IMR-90 (cell line): ENCODE measurements at regions not wholly inside any gene's neighbourhood (a gene's known extent, or its start where the extent isn't known, plus 50 kb on each side); places are given as distances from the start of the nearest gene placed in this dataset.

ENCODE experiments used
- ATAC-seq: fragments of 200-7000 bp; cut with Tn5 transposase; 2 replicates; pipeline ENCODE4 v1.9.1; 2020; ENCODE audit warnings: low read depth, mild to moderate bottlenecking, moderate library complexity
- BruUV-seq: library from RNA; stranded (reverse); fragments of 400-500 nt; replicated peaks from 2 replicates; lab custom pipeline; 2021; lab: Mats Ljungman, UMichigan
- CTCF ChIA-PET: fragments of 300-600 bp; formaldehyde crosslinking; extraction: SDS; loops from one replicate; lab custom pipeline; 2021; ENCODE audit warnings: antibody characterized with exemption; lab: Yijun Ruan, JAX
- POLR2A ChIA-PET: fragments of 300-600 bp; sonication (Branson Sonifier 250); formaldehyde crosslinking; loops from one replicate; lab custom pipeline; 2022; ENCODE audit warnings: antibody characterized with exemption; ENCODE audit not compliant: unreplicated experiment; lab: Charles Lee
- DNase-seq: peaks from one replicate; pipeline ENCODE4 v3.0.0; 2013
- H2AFZ ChIP-seq: replicated peaks from 2 replicates; pipeline ENCODE3; 2013; ENCODE audit warnings: low read length, mild to moderate bottlenecking; ENCODE audit not compliant: poor library complexity
- H2AK5ac ChIP-seq: 2 replicates; pipeline ENCODE4 v1.6.1; 2013; ENCODE audit warnings: low read depth, low read length, inconsistent platforms
- H2AK9ac ChIP-seq: replicated peaks from 2 replicates; pipeline ENCODE3; 2013; ENCODE audit warnings: mild to moderate bottlenecking, low read depth, low read length, moderate library complexity; ENCODE audit not compliant: poor library complexity
- H2BK120ac ChIP-seq: 2 replicates; pipeline ENCODE4 v1.6.1; 2013; ENCODE audit warnings: low read depth, low read length, inconsistent platforms
- H2BK15ac ChIP-seq: 3 replicates; pipeline ENCODE4 v1.6.1; 2013; ENCODE audit warnings: low read depth, low read length, inconsistent platforms
- H2BK20ac ChIP-seq: 2 replicates; pipeline ENCODE4 v1.6.1; 2013; ENCODE audit warnings: low read depth, mild to moderate bottlenecking, inconsistent platforms, low read length, moderate library complexity
- H2BK5ac ChIP-seq: 2 replicates; pipeline ENCODE4 v1.6.1; 2013; ENCODE audit warnings: mild to moderate bottlenecking, low read depth, low read length, inconsistent platforms; ENCODE audit not compliant: poor library complexity, severe bottlenecking
- H3K14ac ChIP-seq: replicated peaks from 2 replicates; pipeline ENCODE4 v1.6.1; 2013; ENCODE audit warnings: low read depth, low read length, inconsistent platforms
- H3K18ac ChIP-seq: 2 replicates; pipeline ENCODE4 v1.6.1; 2013; ENCODE audit warnings: low read depth, low read length, control low read depth
- H3K23ac ChIP-seq: 2 replicates; pipeline ENCODE4 v1.6.1; 2013; ENCODE audit warnings: low read depth, low read length, inconsistent platforms
- H3K27ac ChIP-seq: 2 replicates; pipeline ENCODE4 v1.5.1; 2013; ENCODE audit warnings: mild to moderate bottlenecking, control low read depth, low read length; ENCODE audit not compliant: insufficient read depth
- H3K27me3 ChIP-seq: 2 replicates; pipeline ENCODE4 v1.6.1; 2013; ENCODE audit warnings: low read length; ENCODE audit not compliant: control insufficient read depth, insufficient read depth
- H3K36me3 ChIP-seq: 2 replicates; pipeline ENCODE4 v1.6.1; 2013; ENCODE audit warnings: low read length, mixed read lengths; ENCODE audit not compliant: control insufficient read depth, insufficient read depth
- H3K4ac ChIP-seq: 2 replicates; pipeline ENCODE4 v1.6.1; 2013; ENCODE audit warnings: low read depth, low read length, inconsistent platforms
- H3K4me1 ChIP-seq: 2 replicates; pipeline ENCODE4 v1.6.1; 2013; ENCODE audit warnings: low read length, mixed read lengths; ENCODE audit not compliant: control insufficient read depth, insufficient read depth
- H3K4me2 ChIP-seq: 2 replicates; pipeline ENCODE4 v1.6.1; 2013; ENCODE audit warnings: low read depth, mild to moderate bottlenecking, control low read depth, low read length, moderate library complexity
- H3K4me3 ChIP-seq: 2 replicates; pipeline ENCODE4 v1.5.1; 2013; ENCODE audit warnings: low read depth, mild to moderate bottlenecking, control low read depth, low read length, moderate library complexity; ENCODE audit not compliant: insufficient read depth
- H3K56ac ChIP-seq: 2 replicates; pipeline ENCODE4 v1.6.1; 2013; ENCODE audit warnings: low read length, inconsistent platforms; ENCODE audit not compliant: insufficient read depth; ENCODE audit errors: extremely low read depth
- H3K79me1 ChIP-seq, 2 experiments: 2 replicates each; pipeline ENCODE4 v1.6.1; 2013; ENCODE audit warnings: low read length in 2 of 2, inconsistent platforms in 1 of 2, low read depth in 1 of 2
- H3K9ac ChIP-seq: 2 replicates; pipeline ENCODE4 v1.6.1; 2013; ENCODE audit warnings: low read depth, low read length, control low read depth
- H3K9me1 ChIP-seq: 2 replicates; pipeline ENCODE4 v1.6.1; 2013; ENCODE audit warnings: low read length, inconsistent platforms; ENCODE audit not compliant: insufficient read depth
- H3K9me3 ChIP-seq: 2 replicates; pipeline ENCODE4 v1.6.1; 2013; ENCODE audit warnings: low read length; ENCODE audit not compliant: control insufficient read depth, insufficient read depth
- H4K20me1 ChIP-seq: 2 replicates; pipeline ENCODE4 v1.6.1; 2013; ENCODE audit warnings: low read length, inconsistent platforms; ENCODE audit not compliant: insufficient read depth
- H4K5ac ChIP-seq: 2 replicates; pipeline ENCODE4 v1.6.1; 2013; ENCODE audit warnings: mild to moderate bottlenecking, low read depth, low read length, control low read depth
- H4K8ac ChIP-seq, 2 experiments: 2 replicates each; pipeline ENCODE4 v1.6.1; 2013; ENCODE audit warnings: low read depth in 2 of 2, low read length in 2 of 2, control low read depth in 1 of 2, inconsistent platforms in 1 of 2
- H4K91ac ChIP-seq: 2 replicates; pipeline ENCODE4 v1.6.1; 2013; ENCODE audit warnings: low read depth, low read length, inconsistent platforms; ENCODE audit not compliant: insufficient read depth
- BHLHE40 ChIP-seq: fragments of 150-350 bp; IDR thresholded peaks from 2 replicates; pipeline ENCODE4 v1.6.1; 2016; ENCODE audit warnings: mild to moderate bottlenecking, low read depth, low read length
- CEBPB ChIP-seq: IDR thresholded peaks from 2 replicates; pipeline ENCODE4 v1.6.1; 2012; ENCODE audit warnings: low read depth, low read length, improper control_type of control experiment
- CHD1 ChIP-seq: IDR thresholded peaks from 2 replicates; pipeline ENCODE4 v1.6.1; 2012; ENCODE audit warnings: low read depth, low read length, improper control_type of control experiment
- CTCF ChIP-seq: conservative IDR thresholded peaks from 2 replicates; pipeline ENCODE4 v1.5.1; 2012; ENCODE audit warnings: mild to moderate bottlenecking, low read depth, low read length, improper control_type of control experiment
- ELK1 ChIP-seq: fragments of 150-350 bp; IDR thresholded peaks from 2 replicates; pipeline ENCODE4 v1.6.1; 2016; ENCODE audit warnings: low read depth, mild to moderate bottlenecking, low read length, moderate library complexity, borderline replicate concordance
- FOS ChIP-seq: fragments of 150-350 bp; IDR thresholded peaks from 2 replicates; pipeline ENCODE4 v1.6.1; 2016; ENCODE audit warnings: low read depth, low read length
- MAFK ChIP-seq: IDR thresholded peaks from 2 replicates; pipeline ENCODE4 v1.6.1; 2012; ENCODE audit warnings: low read depth, low read length, improper control_type of control experiment
- MAZ ChIP-seq: IDR thresholded peaks from 2 replicates; pipeline ENCODE4 v1.6.1; 2012; ENCODE audit warnings: low read depth, mild to moderate bottlenecking, low read length, improper control_type of control experiment, moderate library complexity, borderline replicate concordance
- MXI1 ChIP-seq: IDR thresholded peaks from 2 replicates; pipeline ENCODE4 v1.6.1; 2012; ENCODE audit warnings: low read depth, mild to moderate bottlenecking, low read length, moderate library complexity, borderline replicate concordance
- NFE2L2 ChIP-seq: fragments of 150-350 bp; IDR thresholded peaks from 2 replicates; pipeline ENCODE4 v1.6.1; 2016; ENCODE audit warnings: low read depth, mild to moderate bottlenecking, low read length
- POLR2A ChIP-seq: IDR thresholded peaks from 2 replicates; pipeline ENCODE4 v1.6.1; 2012; ENCODE audit warnings: mild to moderate bottlenecking, low read depth, low read length
- RAD21 ChIP-seq: IDR thresholded peaks from 2 replicates; pipeline ENCODE4 v1.6.1; 2012; ENCODE audit warnings: low read length, improper control_type of control experiment
- RCOR1 ChIP-seq: IDR thresholded peaks from 2 replicates; pipeline ENCODE4 v1.6.1; 2012; ENCODE audit warnings: mild to moderate bottlenecking, low read length, improper control_type of control experiment; ENCODE audit not compliant: insufficient replicate concordance
- RFX5 ChIP-seq: IDR thresholded peaks from 2 replicates; pipeline ENCODE4 v1.8.0; 2012; ENCODE audit warnings: low read depth, mild to moderate bottlenecking, low read length, moderate library complexity
- SMC3 ChIP-seq: fragments of 150-350 bp; IDR thresholded peaks from 2 replicates; pipeline ENCODE4 v1.6.1; 2016; ENCODE audit warnings: low read depth, mild to moderate bottlenecking, antibody characterized with exemption, low read length, moderate library complexity
- USF2 ChIP-seq: fragments of 150-350 bp; IDR thresholded peaks from 2 replicates; pipeline ENCODE4 v1.6.1; 2017; ENCODE audit warnings: mild to moderate bottlenecking, antibody characterized with exemption, low read length, low read depth
- dilution Hi-C: fragments of 300-500 bp; cut with HindIII; formaldehyde crosslinking; loops from one replicate; pipeline ENCODE4 v1.14.3; 2018; ENCODE audit warnings: low sequenced_read_pairs; ENCODE audit not compliant: unreplicated experiment
- in situ Hi-C: fragments of 300-500 bp; cut with MboI; formaldehyde crosslinking; loops from 3 replicates; pipeline ENCODE4 v1.14.3; 2019; ENCODE audit warnings: low sequenced_read_pairs, inconsistent platforms, mixed read lengths
- intact Hi-C: fragments of 100-400 bp; cut with micrococcal nuclease; formaldehyde crosslinking; loops from 2 replicates; pipeline ENCODE4 v1.10.0; 2022

- Histone ChIP-seq H3K79me1 (no peaks in the 10 kb centered on the region), H3K27me3 (no peaks in the 10 kb centered on the region), H3K9me1 (no peaks in the 10 kb centered on the region), H2BK5ac (no peak overlapping the region), H3K4me1 (no peaks in the 10 kb centered on the region), H4K20me1 (no peaks in the 10 kb centered on the region), H3K36me3 (no peaks in the 10 kb centered on the region), H4K8ac (no peak overlapping the region), H3K4me2 (no peak overlapping the region), H2BK120ac (no peak overlapping the region), H3K14ac (no peak overlapping the region), H2BK20ac (no peak overlapping the region), H3K9me3 (no peaks in the 10 kb centered on the region), H3K56ac (no peak overlapping the region), H3K9ac (no peak overlapping the region), H3K27ac (no peak overlapping the region), H2BK15ac (no peak overlapping the region), H3K4me3 (no peak overlapping the region), H2AK5ac (no peak overlapping the region), H4K91ac (no peak overlapping the region), H2AK9ac (no peak overlapping the region), H3K23ac (no peak overlapping the region), H3K18ac (no peak overlapping the region), H4K5ac (no peak overlapping the region), H2AFZ (no peak overlapping the region), H3K4ac (no peak overlapping the region)
- DNase-seq = no peak
- ATAC-seq = no peak
- in situ Hi-C loops (no loop called here), intact Hi-C loops (no loop called here), dilution Hi-C loops (no loop called here)
- no peak for TF ChIP-seq POLR2A
- TF ChIP-seq MAZ = no peak
- no peak for TF ChIP-seq RCOR1
- no peak for TF ChIP-seq NFE2L2
- no peak for TF ChIP-seq USF2
- TF ChIP-seq SMC3 = no peak
- no peak for TF ChIP-seq CHD1
- no peak for TF ChIP-seq MXI1
- TF ChIP-seq CEBPB = no peak
- no peak for TF ChIP-seq BHLHE40
- no peak for TF ChIP-seq MAFK
- no peak for TF ChIP-seq RAD21
- no peak for TF ChIP-seq RFX5
- TF ChIP-seq CTCF = no peak
- TF ChIP-seq FOS = no peak
- no peak for TF ChIP-seq ELK1
- ChIA-PET CTCF (interaction anchor here (0.6 kb wide), 2 partner anchors 44 to 821 kb away, joined by 3 to 4 read pairs; no protein-coding TSS in a partner anchor), POLR2A (no interaction called here)
- no TSS peak for BruUV-seq
Measured at GRCh38 chr3:110750201-110750600, 321.4 kb upstream of the NECTIN3 start.
